ENCODE measurements at regions not wholly inside any gene's neighbourhood (a gene's known extent, or its start where the extent isn't known, plus 50 kb on each side); places are given as distances from the start of the nearest gene placed in this dataset.

DNA sequence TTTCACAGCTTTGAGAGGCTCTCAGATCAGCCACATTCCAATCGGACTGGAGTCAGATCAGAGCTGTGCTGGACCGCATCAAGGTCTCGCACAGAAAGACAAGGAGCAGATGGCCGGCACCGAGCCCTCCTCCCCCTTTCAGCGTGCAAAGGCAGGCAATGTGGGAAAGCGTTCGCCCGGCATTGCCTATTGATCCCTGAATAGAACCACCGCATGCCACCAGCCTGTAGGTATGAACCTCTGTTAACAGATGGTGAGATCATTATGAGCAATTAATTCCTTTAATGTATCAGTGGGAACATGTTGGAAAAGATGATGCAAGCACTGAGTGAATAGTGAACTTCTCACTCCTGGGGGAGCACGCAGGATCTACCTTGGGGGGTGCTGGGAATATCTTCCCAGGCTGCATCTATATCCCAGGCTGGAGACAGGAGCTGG is 117.5 kb upstream of the ID4 start:
- H3K9ac ChIP-seq (replicated peaks; ENCODE audit: extremely low read depth, insufficient read depth, low read length): no peak overlapping the region
- POLR2A ChIA-PET: no interaction called here
- intact Hi-C loops (cut with micrococcal nuclease): no loop called here

More for the DNA sequence above, 117.5 kb upstream of the ID4 start:
- H3K9me1 ChIP-seq (replicated peaks; ENCODE audit: control insufficient read depth, extremely low read depth, insufficient read depth, low read length): no peaks in the 10 kb centered on the region
- dilution Hi-C loops (cut with MboI; ENCODE audit: extremely low pct_ligation_motif_present, low sequenced_read_pairs): no loop called here
- H3K4me2 ChIP-seq (ENCODE audit: insufficient read depth, low read length): no peak overlapping the region
- H3K79me2 ChIP-seq (ENCODE audit: control insufficient read depth, insufficient read depth, low read length): no peaks in the 10 kb centered on the region
- DNase-seq (ENCODE audit: low read depth, low spot score): no peak
- H3K27ac ChIP-seq (ENCODE audit: insufficient read depth, low read depth, low read length): no peak overlapping the region
- no peak overlapping the region for H3K4me3 ChIP-seq (replicated peaks in 1 of 3; ENCODE audit: insufficient read depth in 1 of 3, low read depth in 1 of 3, low read length in 3 of 3)
- BruUV-seq (replicated peaks): no TSS peak
- no peak overlapping the region for H2AFZ ChIP-seq (ENCODE audit: low read depth, low read length)
- TF ChIP-seq EZH2 (IDR thresholded peaks at IDR 0.05; ENCODE audit: borderline replicate concordance, low read depth, low read length, severe bottlenecking): no peak
- no peak for TF ChIP-seq POLR2AphosphoS5 (IDR thresholded peaks at IDR 0.05; ENCODE audit: insufficient read depth, low read depth, low read length)
- TF ChIP-seq JUN (IDR thresholded peaks at IDR 0.05; ENCODE audit: borderline replicate concordance, insufficient read depth, insufficient read length, low read depth): no peak
- no peak for TF ChIP-seq MAX (IDR thresholded peaks at IDR 0.05; ENCODE audit: insufficient read depth, insufficient read length)
- no peak for TF ChIP-seq POLR2A (IDR thresholded peaks at IDR 0.05; ENCODE audit: low read depth, low read length)
- TF ChIP-seq GATA2 (IDR thresholded peaks at IDR 0.05; ENCODE audit: insufficient read depth, insufficient read length, low read depth, low read length): no peak
- no peak for TF ChIP-seq MYC (IDR thresholded peaks at IDR 0.05; ENCODE audit: low read depth, low read length)
- no peak for TF ChIP-seq FOS (IDR thresholded peaks at IDR 0.05; ENCODE audit: borderline replicate concordance, insufficient read depth, low read length)
- TF ChIP-seq, protein P1, sequence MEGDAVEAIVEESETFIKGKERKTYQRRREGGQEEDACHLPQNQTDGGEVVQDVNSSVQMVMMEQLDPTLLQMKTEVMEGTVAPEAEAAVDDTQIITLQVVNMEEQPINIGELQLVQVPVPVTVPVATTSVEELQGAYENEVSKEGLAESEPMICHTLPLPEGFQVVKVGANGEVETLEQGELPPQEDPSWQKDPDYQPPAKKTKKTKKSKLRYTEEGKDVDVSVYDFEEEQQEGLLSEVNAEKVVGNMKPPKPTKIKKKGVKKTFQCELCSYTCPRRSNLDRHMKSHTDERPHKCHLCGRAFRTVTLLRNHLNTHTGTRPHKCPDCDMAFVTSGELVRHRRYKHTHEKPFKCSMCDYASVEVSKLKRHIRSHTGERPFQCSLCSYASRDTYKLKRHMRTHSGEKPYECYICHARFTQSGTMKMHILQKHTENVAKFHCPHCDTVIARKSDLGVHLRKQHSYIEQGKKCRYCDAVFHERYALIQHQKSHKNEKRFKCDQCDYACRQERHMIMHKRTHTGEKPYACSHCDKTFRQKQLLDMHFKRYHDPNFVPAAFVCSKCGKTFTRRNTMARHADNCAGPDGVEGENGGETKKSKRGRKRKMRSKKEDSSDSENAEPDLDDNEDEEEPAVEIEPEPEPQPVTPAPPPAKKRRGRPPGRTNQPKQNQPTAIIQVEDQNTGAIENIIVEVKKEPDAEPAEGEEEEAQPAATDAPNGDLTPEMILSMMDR (IDR thresholded peaks at IDR 0.05; ENCODE audit: extremely low read depth in 1 of 2, insufficient read depth in 1 of 2, low read depth in 1 of 2, low read length in 2 of 2): no peak
- CTCF ChIA-PET: no interaction called here
- H3K36me3 ChIP-seq (ENCODE audit: control insufficient read depth in 2 of 2, extremely low read depth in 1 of 2, insufficient read depth in 2 of 2, low read length in 2 of 2): no peaks in the 10 kb centered on the region
- H3K9me3 ChIP-seq (replicated peaks; ENCODE audit: control insufficient read depth, insufficient read depth, low read length): peaks cover 2% of the 10 kb centered on the region
- no peak for FAIRE-seq
- no peaks in the 10 kb centered on the region for H3K4me1 ChIP-seq (ENCODE audit: control insufficient read depth, extremely low read depth, insufficient read depth, low read length)
- H3K27me3 ChIP-seq (ENCODE audit: control insufficient read depth in 2 of 2, insufficient read depth in 2 of 2, low read length in 2 of 2): no peaks in the 10 kb centered on the region
- no peaks in the 10 kb centered on the region for H4K20me1 ChIP-seq (replicated peaks; ENCODE audit: control insufficient read depth, extremely low read depth, insufficient read depth, low read length)

All from endothelial cell of umbilical vein (primary cell).